Stimulated activated CD4-positive, alpha-beta T cell treated with anti-CD3 and anti-CD28 coated beads, TNF-alpha, amount 100 ng/mL, for 48 hours (primary cell): ENCODE measurements at regions not wholly inside any gene's neighbourhood (a gene's known extent, or its start where the extent isn't known, plus 50 kb on each side); places are given as distances from the start of the nearest gene placed in this dataset.
"Not testable (repeated sequence)": the region's sequence is repeated elsewhere in the genome, so short reads cannot be mapped to it uniquely, and the experiment has no call there.

Experiments
- DNase-seq, 3 donors: peaks; one replicate each; pipeline ENCODE4 v3.0.0-alpha.2; 2020; ENCODE audit warnings: low read depth in 3 of 3

DNA sequence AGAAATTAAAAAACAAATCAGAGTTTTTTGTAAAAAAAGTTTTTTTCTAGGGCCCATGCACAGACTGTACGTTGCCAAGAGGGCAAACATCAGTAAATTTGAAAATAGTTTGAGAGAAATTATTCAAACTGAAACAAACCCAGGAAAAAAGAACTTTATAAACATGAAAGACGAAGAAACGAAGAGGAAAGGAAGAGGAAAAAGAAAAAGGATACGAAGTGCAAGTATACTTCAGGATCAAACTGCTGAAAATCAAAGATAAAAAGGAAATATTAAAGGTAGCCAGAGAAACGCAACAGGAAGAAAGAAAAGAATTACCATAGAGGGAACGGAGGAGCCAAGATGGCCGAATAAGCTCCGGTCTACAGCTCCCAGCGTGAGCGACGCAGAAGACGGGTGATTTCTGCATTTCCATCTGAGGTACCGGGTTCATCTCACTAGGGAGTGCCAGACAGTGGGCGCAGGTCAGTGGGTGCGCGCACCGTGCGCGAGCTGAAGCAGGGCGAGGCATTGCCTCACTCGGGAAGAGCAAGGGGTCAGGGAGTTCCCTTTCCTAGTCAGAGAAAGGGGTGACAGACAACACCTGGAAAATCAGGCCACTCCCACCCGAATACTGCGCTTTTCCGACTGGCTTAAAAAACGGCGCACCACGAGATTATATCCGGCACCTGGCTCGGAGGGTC, 94.4 kb upstream of the GAS1 start:
- DNase-seq = not testable (repeated sequence)

DNA sequence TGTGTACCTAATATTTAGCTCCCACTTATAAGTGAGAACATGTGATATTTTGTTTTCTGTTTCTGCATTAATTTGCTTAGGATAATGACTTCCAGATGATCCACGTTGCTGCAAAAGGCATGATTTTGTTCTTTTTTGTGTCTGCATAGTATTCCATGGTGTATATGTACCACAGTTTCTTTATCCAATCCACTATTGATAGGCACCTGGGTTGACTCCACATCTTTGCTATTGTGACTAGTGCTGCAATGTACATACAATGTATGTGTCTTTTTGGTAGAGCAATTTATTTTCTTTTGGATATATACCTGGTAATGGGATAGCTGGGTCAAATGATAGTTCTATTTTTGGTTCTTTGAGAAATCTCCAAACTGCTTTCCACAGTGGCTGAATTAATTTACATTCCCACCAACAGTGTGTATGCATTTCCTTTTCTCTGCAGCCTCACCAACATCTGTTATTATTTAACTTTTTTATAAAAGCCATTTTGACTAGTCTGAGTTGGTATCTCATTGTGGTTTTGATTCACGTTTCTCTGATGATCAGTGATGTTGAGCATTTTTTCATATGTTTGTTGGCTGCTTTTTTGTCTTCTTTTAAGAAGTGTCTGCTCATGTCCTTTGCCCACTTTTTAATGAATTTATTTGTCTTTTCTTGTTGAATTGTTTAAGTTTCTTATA, 102.8 kb upstream of the GAS1 start:
- not testable (repeated sequence) for DNase-seq

DNA sequence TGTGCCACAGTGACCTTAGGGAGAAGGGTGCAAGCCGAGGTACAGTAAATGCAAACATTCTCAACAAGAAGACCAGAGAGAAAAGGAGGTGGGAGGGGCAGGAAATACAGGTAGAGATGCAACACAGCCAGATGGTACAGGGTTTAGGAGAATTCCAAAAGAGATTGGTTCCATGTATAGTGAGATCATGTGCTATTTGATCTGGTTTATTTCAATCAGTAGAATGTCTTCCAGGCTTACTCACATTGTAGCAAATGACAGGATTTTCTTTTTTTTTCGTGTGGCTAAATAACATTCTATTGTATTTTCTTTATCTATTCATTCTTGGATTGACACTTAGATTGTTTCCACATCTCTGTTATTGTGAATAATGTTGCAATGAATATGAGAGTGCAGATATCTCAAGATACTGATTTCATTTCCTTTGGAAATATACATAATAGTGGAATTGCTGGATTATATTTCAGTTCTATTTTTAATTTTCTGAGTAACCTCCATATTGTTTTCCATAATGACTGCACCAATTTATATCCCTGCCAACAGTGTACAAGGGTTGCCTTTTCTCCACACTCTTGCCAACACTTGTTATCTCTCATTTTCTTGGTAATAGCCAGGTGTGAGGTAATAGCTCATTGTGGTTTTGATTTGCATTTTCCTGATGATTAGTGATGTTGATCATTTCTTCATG, 107.8 kb upstream of the GAS1 start:
- no peak for DNase-seq

DNA sequence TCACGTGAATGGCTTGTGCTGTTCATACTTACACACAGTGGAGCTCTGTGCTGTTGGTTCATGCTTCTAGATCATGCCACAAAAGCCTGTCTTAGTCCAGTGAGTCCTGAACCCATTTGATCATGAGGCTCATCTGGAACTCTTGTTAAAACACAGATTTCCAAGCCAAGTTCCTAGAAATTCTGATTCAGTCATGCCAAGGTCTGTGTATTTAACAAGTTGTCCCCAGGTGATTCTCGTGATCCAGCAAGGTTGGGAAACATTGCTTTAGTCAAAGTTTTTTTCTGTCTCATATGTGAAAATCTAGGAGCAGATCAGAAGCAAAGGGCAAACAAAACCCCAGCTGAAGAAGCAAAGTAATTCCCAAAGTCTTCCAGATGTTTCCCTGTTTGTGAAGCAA, 112.5 kb upstream of the GAS1 start:
- no peak for DNase-seq

DNA sequence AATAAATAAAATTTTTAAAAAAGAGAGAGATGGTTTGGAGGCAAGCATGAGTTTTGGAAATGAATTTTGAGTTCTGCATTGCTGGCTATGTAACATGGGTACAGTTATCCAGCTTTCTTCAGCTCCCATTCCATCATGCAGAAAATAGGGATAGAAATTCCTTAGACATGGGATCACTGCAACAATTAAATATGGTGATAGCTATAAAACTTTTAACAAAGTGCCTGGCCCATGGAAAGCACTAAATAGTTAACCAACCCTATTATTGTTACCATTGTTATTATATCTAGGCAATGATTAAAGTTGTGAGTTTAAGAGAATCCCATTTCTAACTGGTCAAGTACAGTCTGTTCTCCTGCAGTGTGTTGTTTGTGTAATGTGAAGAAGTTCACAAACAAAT, 115.4 kb upstream of the GAS1 start:
- DNase-seq = no peak

DNA sequence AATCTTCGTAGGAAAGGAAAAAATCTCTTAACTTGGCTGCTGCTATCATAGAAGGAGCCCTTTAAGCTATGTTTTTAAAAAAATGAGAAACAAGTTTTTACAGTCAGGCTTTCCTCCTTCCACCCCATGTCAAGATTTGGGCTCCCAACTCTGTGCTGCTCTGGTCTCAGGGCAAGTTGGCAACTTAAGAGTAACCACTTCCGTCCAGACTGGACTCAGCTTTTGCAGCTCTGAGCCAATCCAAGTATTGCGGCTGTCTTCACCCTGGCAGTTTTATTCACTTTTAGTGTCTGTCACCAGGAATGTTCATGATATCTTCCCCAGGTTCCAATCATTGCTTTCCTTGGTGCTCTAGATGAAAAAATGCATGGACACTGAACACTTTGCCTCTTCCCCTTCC, 115.9 kb upstream of the GAS1 start:
- DNase-seq = no peak

DNA sequence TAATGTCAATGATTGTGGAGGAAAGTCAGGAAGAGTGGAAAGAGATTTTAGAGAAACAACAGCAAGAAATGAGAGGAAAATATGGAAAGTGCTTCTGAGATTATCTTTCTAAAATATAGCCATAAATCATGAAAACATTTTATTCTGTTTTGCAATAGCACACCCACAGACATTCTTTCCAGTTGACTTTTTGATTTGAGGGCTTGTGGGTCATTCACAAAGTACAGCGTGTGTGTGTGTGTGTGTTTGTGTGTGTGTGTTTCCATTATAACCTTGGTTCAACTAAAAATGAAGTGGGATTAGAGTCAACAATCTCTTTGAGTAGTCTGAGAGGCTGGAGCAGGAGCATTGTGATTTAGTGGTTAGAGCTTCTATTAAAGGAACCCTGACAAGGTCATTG, 116.6 kb upstream of the GAS1 start:
- no peak for DNase-seq

DNA sequence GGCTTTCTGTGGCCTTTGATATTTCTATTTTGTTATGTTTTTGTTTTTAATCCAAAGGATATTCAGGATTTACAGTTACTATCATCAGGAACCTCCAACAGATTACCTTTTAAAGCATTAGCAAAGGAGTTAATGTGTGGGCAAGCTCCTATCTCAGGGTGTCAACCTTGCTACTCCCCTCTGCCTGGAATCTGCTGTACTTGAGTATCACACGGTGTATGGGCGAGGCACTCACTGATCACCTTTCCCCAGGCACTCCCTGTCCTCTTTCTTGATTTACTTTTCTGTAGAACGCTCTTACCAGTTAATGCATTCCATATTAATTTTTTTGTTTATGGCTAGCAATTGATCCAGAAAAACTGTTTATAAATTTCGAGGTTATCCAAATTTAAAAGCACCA, 117.0 kb upstream of the GAS1 start:
- no peak for DNase-seq

DNA sequence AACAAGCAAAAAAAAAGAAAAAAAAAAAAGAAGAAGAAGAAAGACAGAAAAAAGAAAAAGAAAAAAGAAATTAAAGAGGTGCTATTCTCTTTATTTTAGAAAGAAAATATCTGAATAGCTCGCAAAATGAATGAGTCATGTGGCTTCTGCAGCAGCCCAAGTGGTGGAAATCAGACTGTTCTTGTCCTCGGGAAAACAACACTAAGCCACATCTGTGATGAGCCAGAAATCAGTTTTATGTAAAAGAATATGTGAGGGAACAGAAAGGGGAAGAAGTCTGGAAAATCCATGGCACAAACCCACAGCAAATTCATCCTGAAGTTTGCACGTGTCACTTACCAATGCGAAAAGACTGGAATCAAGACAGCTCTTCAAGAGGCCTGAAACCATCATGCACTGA, 118.7 kb upstream of the GAS1 start:
- DNase-seq = no peak

DNA sequence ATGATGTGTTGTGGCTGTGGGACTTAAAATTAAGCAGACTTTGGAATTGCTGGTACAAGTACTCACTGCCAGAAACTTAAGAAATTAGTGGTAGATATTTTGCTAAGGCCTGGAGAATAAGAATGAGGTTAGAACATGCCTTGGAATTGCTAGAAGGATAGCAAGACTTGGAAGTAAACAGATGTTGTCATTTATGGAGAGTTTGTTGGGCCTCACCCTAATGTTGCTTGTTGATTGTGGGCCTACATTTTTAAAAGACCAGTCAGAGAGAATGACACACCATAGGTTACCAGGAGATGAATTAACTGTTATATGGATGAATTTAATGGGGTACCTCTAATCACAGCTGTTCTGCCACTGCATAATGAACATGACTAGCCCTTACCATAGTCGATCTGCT, 120.1 kb upstream of the GAS1 start:
- DNase-seq = no peak

DNA sequence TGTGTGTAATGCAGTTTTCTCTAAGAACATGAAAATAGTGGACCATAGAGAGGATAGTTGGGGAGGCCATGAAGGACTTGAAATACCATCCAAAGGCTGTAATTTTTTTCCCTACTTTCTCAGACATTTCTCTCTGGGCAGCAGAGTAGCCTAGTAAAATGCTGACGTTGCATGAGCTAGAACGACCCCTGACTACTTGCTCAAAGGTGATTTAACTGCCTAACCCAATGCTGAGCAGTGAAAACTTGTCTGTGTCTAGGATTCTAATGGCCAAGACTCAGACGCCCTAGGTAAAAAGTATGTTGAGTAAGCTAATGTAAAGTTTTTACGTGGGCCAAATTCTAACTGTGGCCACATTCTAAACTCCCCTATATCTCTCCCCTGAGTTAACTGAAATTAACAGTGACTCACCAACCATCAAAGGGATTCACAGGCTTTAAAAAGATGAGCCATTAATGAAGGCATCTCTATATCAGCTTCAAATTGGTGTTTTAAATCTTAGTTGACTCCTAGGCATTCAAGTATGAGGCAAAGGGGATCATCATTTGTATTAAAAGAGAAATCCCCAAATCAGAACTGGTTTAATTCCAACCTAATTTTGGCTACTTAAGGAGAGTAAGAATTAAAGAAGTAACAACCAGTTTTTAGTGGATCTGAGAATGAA, 121.0 kb upstream of the GAS1 start:
- DNase-seq = no peak

DNA sequence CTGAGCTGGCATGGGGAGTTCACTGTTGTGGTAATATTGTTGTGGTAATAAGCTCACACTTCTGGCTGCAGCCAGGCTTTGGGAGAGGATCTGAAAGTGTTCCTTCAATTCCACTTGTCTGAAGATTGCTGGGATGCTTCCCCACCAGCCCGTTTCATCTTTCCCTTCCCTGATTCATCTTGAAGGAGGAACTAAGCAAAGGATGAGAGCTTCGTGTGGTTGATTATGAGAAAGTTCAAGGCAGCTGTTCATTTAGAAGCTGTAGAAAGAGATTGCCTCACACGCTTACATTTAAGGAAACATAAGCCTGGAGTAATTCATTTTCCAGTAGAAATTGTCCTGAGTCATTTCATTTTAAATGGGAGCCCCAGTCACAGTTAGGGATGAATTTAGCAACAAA, 122.4 kb upstream of the GAS1 start:
- no peak for DNase-seq

DNA sequence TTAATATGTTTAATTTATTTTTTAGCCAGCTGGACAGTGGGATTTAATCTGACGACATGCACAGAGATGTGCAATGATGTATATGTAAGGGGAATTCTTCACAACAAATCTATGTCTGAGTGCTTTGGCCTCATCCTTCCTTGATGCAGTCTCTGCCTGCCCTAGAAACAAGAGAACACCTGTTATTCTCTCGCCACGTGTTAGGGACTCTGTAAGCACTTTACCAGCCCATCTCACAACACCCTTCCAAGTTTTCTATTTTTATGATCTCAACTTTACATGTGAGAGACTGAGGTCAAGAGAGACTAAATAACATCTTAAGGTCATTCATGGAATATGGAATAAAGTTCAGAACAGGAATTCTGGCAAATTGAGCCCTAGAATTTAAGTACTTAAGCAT, 123.0 kb upstream of the GAS1 start:
- DNase-seq = no peak

DNA sequence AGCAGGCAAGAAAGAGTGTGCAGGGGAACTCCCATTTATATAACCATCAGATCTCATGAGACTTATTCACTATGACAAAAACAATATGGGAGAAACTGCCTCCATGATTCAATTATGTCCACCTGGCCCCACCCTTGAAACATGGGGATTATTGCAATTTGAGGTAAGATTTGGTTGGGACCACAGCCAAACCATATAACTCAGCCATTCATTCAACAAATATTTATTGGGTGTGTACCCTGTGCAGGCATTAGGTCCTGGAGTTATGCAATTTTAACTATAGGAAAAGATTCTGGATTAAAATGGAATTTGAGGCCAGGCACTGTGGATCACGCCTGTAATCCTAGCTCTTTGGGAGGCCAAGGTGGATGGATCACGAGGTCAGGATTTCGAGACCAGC, 124.2 kb upstream of the GAS1 start:
- DNase-seq = no peak

DNA sequence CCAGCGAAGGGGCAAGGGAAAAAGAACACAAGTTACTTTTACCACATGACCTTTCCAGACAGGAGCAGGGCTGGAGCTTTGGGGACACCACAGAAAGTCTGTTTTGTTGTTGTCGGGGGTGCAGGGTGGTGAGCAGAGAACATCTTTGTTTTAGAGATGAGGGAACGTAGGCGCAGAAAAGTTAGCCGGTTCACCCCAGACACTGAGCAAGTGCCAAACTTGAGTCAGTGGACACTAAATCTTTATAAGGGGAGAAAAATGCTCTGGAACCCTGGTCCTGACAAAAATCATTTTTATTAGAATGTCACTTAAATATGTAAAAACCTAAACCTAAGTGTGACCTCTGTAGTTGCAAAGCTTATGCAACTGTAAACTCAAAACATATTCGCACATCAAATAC, 126.4 kb upstream of the GAS1 start:
- no peak for DNase-seq

DNA sequence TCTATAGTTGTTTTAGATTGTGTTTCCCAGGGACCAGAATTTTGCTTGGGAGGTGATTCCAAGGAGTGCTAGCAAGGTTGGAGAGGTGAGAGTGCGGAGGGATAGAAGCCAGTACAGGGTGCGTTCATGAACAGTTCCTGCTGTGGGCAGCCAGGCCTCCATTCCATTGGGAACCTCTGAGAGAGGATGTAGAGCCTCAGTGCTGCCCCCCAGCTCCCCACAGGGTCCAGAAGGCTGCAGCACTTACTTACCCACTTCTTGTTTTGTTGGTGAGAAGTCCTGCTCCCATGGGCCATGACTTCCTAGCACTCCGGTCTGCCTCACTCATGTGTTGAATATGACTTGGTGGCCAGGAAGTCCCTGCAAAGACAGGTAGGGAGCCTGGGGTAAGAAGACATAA, 128.2 kb upstream of the GAS1 start:
- no peak for DNase-seq

DNA sequence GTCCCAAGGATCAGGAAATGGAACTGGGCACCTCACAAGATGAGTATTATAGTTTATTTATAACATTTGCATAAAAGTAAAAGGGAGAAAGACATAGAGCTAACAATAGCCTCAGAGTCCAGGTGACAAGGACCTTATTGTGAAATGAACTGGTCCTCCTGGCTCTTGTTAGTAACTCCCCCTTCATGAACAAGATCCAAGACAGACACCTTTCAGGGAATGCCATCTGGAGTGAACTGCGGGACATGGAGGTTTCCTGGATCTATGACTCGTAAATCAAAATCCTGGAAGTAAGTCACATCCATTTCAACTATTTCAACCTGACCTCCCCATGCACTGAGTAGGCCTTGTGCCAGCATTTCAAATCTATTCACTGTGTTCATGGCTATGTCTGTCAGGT, 129.5 kb upstream of the GAS1 start:
- DNase-seq = no peak

DNA sequence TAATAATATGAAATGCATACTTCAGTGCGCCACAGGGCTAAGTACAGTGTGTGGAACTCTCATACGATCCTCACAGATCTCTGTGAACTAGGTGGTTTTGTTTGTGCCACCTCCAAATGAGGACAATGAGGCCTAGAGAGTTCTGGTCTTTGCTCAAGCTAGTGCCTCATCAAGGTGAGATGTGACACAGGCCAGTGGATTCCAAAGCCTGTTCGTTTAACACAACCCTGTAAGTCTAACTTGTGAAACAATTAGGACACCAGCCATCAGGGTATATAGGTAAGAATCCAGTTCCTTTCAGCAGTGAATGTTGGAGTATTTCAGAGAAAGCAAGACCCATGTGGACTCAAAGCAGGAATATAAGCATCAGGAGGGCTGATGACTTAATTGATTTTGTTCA, 130.7 kb upstream of the GAS1 start:
- DNase-seq = no peak

DNA sequence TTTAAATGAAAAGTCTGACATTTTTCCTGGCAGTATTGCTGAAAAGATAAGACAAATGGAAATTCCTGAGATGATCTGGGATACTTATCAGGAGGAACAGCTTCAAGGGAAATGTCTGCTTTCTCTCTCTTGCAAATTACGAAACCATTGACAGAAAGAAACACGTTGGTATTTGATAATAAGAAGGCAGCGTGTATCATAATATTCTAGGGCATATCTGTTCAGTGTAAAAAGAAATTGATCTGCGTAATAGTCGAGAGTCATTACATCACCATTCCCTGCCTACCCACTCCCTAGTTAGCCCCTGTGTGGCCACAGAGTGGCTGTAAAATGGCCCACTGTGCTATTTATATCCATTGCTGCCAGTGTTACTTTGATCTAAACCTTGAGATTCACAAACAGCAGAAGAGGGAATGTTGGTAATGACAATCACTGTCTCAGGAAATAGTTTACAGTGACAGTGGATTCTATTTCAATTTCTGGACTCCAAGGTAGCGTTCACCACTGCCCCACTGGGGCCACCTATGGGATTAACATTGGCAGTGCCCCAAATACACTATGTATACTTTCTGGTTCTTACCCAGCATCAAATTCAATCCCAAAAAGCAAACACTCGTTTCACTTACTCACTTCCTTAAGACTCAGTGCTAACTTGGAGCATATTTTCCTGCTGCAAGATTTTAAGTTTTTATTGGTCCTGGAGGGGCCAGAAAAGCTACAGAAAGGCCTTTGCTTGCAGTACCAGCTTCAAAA, 133.4 kb upstream of the GAS1 start:
- DNase-seq = no peak

DNA sequence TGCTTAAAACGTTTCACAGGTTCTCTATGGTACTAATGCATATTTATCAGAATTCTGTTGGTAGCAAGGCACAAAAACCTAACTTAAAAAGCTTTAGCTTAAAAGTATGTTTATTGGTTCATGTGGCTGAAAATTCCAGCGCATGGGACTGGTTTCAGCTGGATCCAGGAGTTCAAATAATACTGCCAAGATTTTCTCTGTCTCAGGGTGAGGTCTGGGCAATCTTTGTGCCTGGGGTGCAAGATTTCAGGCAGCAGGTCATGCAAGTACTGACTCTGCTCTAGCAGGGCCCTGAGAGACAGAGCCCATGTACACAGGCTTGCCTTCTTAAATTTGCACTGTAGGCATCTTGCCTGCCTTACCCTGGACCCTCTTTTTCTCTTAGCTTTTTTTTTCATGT, 134.2 kb upstream of the GAS1 start:
- DNase-seq = no peak

DNA sequence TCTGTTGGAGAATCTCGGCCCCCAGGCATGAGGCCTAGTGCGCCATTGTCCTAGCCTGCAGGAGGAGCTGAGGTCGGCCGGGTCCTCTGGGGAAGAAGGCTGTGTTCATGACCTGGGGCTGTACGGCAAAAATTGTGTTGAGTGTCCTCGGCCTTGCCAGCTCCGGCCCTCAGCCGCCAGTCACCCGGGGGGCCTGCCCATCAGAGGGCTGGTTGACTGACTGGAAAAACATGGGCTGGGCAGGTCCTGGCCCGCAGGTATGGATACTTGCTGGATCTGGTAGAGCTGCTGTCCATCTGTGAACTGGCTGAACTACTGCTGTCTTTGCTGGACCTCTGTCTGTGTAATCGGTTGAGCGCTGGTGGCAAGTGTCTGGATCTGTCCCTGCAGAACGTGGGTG, 136.7 kb upstream of the GAS1 start:
- no peak for DNase-seq

DNA sequence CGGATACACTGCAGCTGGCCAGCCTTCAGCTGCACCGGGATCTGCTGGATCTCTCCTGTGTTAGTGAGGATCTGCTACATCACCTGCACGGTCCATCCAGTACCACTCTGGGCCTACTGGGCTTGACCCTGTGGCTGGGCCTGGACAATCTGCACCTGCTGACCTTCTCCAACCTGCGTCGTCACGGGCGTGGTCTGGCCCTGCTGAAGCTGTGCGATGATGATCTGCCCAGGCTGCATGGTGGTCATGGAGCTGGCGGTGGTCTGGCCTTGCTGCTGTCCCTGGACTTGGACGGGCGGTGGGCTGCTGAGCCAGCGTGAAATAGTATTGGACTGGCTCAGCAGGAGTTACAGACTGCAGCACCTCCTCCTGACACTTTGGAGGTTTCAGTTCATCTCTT, 137.1 kb upstream of the GAS1 start:
- DNase-seq = no peak
